CD4-positive, CD25-positive, alpha-beta regulatory T cell (primary cell): ENCODE measurements at regions not wholly inside any gene's neighbourhood (a gene's known extent, or its start where the extent isn't known, plus 50 kb on each side); places are given as distances from the start of the nearest gene placed in this dataset.

Experiments
- ATAC-seq, 2 donors: fragments of 150-1000 bp; cut with Tn5 transposase; one replicate each; pipeline ENCODE4 v1.10.0; 2021; ENCODE audit warnings: low read depth in 2 of 2, moderate number of reproducible peaks in 2 of 2, moderate library complexity in 1 of 2
- DNase-seq, 3 donors: peaks; one replicate each; pipeline versions ENCODE4 v3.0.0 to v3.0.0-alpha.2; 2012 to 2022; ENCODE audit warnings: mixed read lengths in 1 of 3
- H3K27ac ChIP-seq: one replicate; pipeline ENCODE4 v1.7.0; 2013; ENCODE audit warnings: mild to moderate bottlenecking, low read length; ENCODE audit not compliant: insufficient read depth, poor library complexity, severe bottlenecking
- H3K27me3 ChIP-seq: one replicate; pipeline ENCODE4 v1.7.0; 2013; ENCODE audit warnings: low read length; ENCODE audit not compliant: control insufficient read depth, insufficient read depth
- H3K36me3 ChIP-seq: one replicate; pipeline ENCODE4 v1.7.0; 2013; ENCODE audit warnings: mild to moderate bottlenecking, low read length, moderate library complexity; ENCODE audit not compliant: control insufficient read depth, insufficient read depth
- H3K4me1 ChIP-seq: 2 replicates; pipeline ENCODE4 v1.7.0; 2013; ENCODE audit warnings: mild to moderate bottlenecking, low read length; ENCODE audit not compliant: insufficient read depth, control insufficient read depth, poor library complexity, severe bottlenecking
- H3K4me3 ChIP-seq: one replicate; pipeline ENCODE4 v1.7.0; 2013; ENCODE audit warnings: low read depth, mild to moderate bottlenecking, low read length, moderate library complexity
- H3K9me3 ChIP-seq, 2 experiments: 1 replicate in 1 of 2; 2 replicates in 1 of 2; pipeline ENCODE4 v1.7.0; 2013; ENCODE audit warnings: low read length in 2 of 2, mild to moderate bottlenecking in 1 of 2, moderate library complexity in 1 of 2; ENCODE audit not compliant: control insufficient read depth in 2 of 2
- H3K27ac Mint-ChIP-seq, 3 donors: one replicate each; pipeline ENCODE4 v1.8.0; 2020 to 2022; ENCODE audit warnings: mild to moderate bottlenecking in 3 of 3, mixed read lengths in 3 of 3, moderate library complexity in 2 of 3
- H3K27me3 Mint-ChIP-seq: one replicate; pipeline ENCODE4 v1.8.0; 2022; ENCODE audit warnings: mild to moderate bottlenecking, mixed read lengths
- H3K36me3 Mint-ChIP-seq: one replicate; pipeline ENCODE4 v1.8.0; 2020; ENCODE audit warnings: mixed read lengths
- H3K4me1 Mint-ChIP-seq, 4 donors: one replicate each; pipeline ENCODE4 v1.8.0; 2020 to 2022; ENCODE audit warnings: mixed read lengths in 4 of 4, mild to moderate bottlenecking in 1 of 4
- H3K4me3 Mint-ChIP-seq, 4 donors: one replicate each; pipeline ENCODE4 v1.8.0; 2020 to 2022; ENCODE audit warnings: mild to moderate bottlenecking in 4 of 4, mixed read lengths in 4 of 4, moderate library complexity in 3 of 4
- H3K9me3 Mint-ChIP-seq, 7 donors: one replicate each; pipeline ENCODE4 v1.8.0; 2020 to 2022; ENCODE audit warnings: mixed read lengths in 7 of 7, mild to moderate bottlenecking in 3 of 7, moderate library complexity in 2 of 7

DNA sequence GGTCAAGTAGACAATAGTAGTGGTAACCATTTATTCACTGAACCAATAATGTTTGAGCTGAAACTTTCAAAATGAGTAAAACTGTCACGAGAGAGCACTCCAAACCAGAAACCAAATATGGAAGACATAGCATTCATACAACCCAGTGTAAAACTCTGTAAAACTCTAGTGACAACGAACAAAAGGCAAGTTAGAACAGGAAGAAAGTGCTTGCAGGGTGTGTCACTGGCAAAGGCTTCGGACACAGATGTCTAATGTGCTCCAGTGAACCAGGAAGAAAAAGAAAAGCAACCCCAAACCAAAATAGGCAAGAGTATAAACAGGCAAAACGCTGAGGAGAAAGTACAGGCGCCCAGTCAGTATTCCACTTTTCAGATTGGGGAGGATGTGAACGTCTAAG, 79.3 kb upstream of the FZD10 start:
- Histone ChIP-seq H3K27ac (no peak overlapping the region), H3K27me3 (no peaks in the 10 kb centered on the region), H3K9me3 (no peaks in the 10 kb centered on the region), H3K4me3 (no peak overlapping the region), H3K4me1 (no peaks in the 10 kb centered on the region), H3K36me3 (no peaks in the 10 kb centered on the region)
- Mint-ChIP-seq H3K27me3 (no peaks in the 10 kb centered on the region), H3K36me3 (no peaks in the 10 kb centered on the region), H3K9me3 (peaks cover 0 to 7% (median 1%) of the 10 kb centered on the region in 7 donors), H3K4me1 (peaks cover 0 to 19% (median 2%) of the 10 kb centered on the region in 4 donors), H3K4me3 (no peak overlapping the region), H3K27ac (no peak overlapping the region)
- ATAC-seq (no peak), DNase-seq (no peak)

- Mint-ChIP-seq H3K27me3 (no peaks in the 10 kb centered on the region), H3K27ac (no peak overlapping the region), H3K36me3 (no peaks in the 10 kb centered on the region), H3K4me3 (no peak overlapping the region), H3K9me3 (peaks cover 0 to 5% (median 1%) of the 10 kb centered on the region in 7 donors), H3K4me1 (peaks cover 0 to 19% (median 2%) of the 10 kb centered on the region in 4 donors)
- Histone ChIP-seq H3K9me3 (no peaks in the 10 kb centered on the region), H3K27me3 (no peaks in the 10 kb centered on the region), H3K27ac (no peak overlapping the region), H3K36me3 (no peaks in the 10 kb centered on the region), H3K4me3 (no peak overlapping the region), H3K4me1 (no peaks in the 10 kb centered on the region)
- ATAC-seq, result no peak
- DNase-seq, result no peak
Measured at GRCh38 chr12:130083734-130084133, 78.5 kb upstream of the FZD10 start.

DNA sequence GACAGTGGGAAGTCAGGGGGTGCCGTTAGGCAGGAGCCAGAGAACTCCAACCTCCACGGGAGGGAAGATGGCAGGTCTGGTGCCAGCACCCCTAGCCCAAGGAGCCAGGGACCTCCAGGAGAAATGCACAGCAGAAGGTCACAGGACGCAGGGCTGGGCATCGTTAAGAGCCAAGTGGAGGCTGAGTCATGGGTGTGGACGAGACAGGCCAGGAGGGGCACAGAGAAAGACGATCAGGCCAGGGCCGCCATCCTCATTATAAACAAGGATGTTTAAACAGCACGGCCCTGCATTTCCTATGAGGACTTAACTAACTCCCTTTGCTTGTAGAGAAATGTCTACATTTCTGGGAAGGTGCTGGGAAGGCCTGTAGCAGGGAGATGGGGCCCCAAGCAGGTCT, 77.9 kb upstream of the FZD10 start:
- ATAC-seq (no peak), DNase-seq (no peak)
- Mint-ChIP-seq H3K4me3 (no peak overlapping the region), H3K27me3 (no peaks in the 10 kb centered on the region), H3K27ac (no peak overlapping the region), H3K9me3 (peaks cover 0 to 5% (median 0%) of the 10 kb centered on the region in 7 donors), H3K4me1 (peaks cover 0 to 19% (median 2%) of the 10 kb centered on the region in 4 donors), H3K36me3 (no peaks in the 10 kb centered on the region)
- Histone ChIP-seq H3K27ac (no peak overlapping the region), H3K27me3 (no peaks in the 10 kb centered on the region), H3K4me3 (no peak overlapping the region), H3K36me3 (no peaks in the 10 kb centered on the region), H3K9me3 (no peaks in the 10 kb centered on the region), H3K4me1 (no peaks in the 10 kb centered on the region)

DNA sequence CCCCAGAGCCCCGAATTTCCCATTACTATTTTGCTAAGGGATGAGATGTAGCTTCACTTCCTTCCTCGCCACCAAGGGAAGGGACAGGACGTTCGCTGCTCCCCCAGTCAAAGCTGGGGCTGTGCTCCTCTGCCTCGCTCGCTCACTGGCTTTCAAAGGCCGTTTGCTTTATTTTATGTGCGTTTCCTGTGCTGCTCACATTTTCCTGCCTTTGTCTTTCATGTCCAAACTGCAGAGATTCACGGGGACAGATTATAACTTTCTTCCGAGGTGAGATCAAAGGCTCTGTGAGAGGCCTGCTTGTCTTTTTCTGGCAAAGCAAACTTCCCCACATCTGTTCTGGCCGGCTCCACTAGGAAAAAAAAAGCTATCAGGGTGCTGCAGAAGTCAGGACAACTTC, 76.0 kb upstream of the FZD10 start:
- Histone ChIP-seq H3K27me3 (no peaks in the 10 kb centered on the region), H3K9me3 (no peaks in the 10 kb centered on the region), H3K36me3 (no peaks in the 10 kb centered on the region), H3K4me1 (no peaks in the 10 kb centered on the region), H3K4me3 (no peak overlapping the region), H3K27ac (no peak overlapping the region)
- Mint-ChIP-seq H3K4me1 (peaks cover 0 to 19% (median 2%) of the 10 kb centered on the region in 4 donors), H3K36me3 (no peaks in the 10 kb centered on the region), H3K27ac (peak overlapping the region in 1 of 3 donors; percentile 55), H3K4me3 (peak overlapping the region in 2 of 4 donors; percentile 42 to 71), H3K27me3 (no peaks in the 10 kb centered on the region), H3K9me3 (peaks cover 0 to 5% (median 3%) of the 10 kb centered on the region in 7 donors)
- DNase-seq (peak in 1 of 3 donors; percentile 1), ATAC-seq (no peak)

- Histone ChIP-seq H3K36me3 (no peaks in the 10 kb centered on the region), H3K9me3 (no peaks in the 10 kb centered on the region), H3K27ac (no peak overlapping the region), H3K27me3 (no peaks in the 10 kb centered on the region), H3K4me1 (no peaks in the 10 kb centered on the region), H3K4me3 (no peak overlapping the region)
- Mint-ChIP-seq H3K9me3 (peaks cover 0 to 5% (median 3%) of the 10 kb centered on the region in 7 donors), H3K4me1 (peaks cover 0 to 19% (median 2%) of the 10 kb centered on the region in 4 donors), H3K4me3 (peak overlapping the region in 3 of 4 donors; percentile 28 to 71 (median 42)), H3K36me3 (no peaks in the 10 kb centered on the region), H3K27me3 (no peaks in the 10 kb centered on the region), H3K27ac (peak overlapping the region in 1 of 3 donors; percentile 55)
- DNase-seq (no peak), ATAC-seq (no peak)
Measured at GRCh38 chr12:130086797-130087196, 75.5 kb upstream of the FZD10 start.

DNA sequence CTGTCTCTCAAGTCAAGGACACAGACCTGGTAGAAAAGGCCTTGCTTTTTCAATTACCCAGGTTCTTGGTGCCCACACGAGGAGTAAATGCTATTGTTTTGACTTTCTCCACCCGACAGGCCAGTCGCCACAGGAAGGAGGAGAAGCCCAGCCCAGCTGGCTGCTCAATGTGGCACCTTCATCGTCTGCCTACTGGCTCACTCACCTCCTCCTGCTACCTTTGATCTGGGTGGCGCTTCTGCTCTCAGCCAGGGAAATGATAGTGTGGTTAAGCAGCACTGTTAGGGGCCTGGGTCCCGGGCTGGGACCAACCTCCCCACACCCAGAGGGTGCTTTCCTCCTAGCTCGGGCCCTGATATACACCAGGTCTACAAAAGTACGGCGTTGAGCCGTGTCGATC, 75.0 kb upstream of the FZD10 start:
- ATAC-seq (no peak), DNase-seq (no peak)
- Histone ChIP-seq H3K4me3 (no peak overlapping the region), H3K4me1 (no peaks in the 10 kb centered on the region), H3K9me3 (no peaks in the 10 kb centered on the region), H3K36me3 (no peaks in the 10 kb centered on the region), H3K27ac (no peak overlapping the region), H3K27me3 (no peaks in the 10 kb centered on the region)
- Mint-ChIP-seq H3K27me3 (no peaks in the 10 kb centered on the region), H3K9me3 (peaks cover 0 to 7% (median 3%) of the 10 kb centered on the region in 7 donors), H3K27ac (peak overlapping the region in 1 of 3 donors; percentile 69), H3K36me3 (no peaks in the 10 kb centered on the region), H3K4me1 (peaks cover 0 to 19% (median 2%) of the 10 kb centered on the region in 4 donors), H3K4me3 (no peak overlapping the region)

DNA sequence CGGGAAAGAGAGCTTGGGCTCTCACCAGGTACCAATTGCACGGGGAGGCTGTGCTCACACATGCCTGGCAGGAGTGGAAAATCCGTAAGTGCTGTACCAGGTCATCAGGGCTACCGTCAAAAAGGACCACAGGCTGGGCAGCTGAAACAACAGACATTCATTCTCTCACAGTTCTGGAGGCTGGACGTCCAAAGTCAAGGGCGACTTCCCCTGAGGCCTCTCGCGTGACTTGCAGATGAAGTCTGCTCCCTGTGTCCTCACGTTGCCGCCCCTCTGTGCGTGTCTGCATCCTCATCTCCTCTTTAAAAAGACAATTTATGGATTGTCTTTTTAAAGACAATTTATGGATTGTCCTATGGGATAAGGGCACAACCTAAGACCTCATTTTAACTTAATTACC, 73.8 kb upstream of the FZD10 start:
- no peak overlapping the region for H3K27ac Mint-ChIP-seq

DNA sequence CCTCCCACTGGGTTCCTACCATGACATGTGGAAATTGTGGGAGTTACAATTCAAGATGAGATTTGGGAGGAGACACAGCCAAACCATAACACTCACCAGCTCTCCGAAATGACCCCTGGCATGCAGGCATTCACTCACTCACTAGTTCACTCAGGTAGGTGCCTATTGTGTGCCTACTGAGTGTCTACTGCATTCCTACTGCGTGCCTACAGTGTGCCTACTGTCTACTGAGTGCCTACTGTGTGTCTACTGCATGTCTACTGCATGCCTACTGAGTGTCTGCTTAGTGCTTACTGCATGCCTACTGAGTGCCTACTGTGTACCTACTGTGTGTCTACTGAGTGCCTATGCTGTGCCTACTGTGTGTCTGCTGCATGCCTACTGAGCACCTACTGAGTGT, 71.7 kb upstream of the FZD10 start:
- no peak overlapping the region for H3K27ac Mint-ChIP-seq
- H3K4me3 Mint-ChIP-seq, result no peak overlapping the region

More for the DNA sequence above, 73.8 kb upstream of the FZD10 start:
- Histone ChIP-seq H3K4me1 (no peaks in the 10 kb centered on the region), H3K27me3 (no peaks in the 10 kb centered on the region), H3K36me3 (no peaks in the 10 kb centered on the region), H3K9me3 (no peaks in the 10 kb centered on the region), H3K27ac (no peak overlapping the region), H3K4me3 (no peak overlapping the region)
- no peaks in the 10 kb centered on the region for H3K27me3 Mint-ChIP-seq
- H3K4me3 Mint-ChIP-seq, result no peak overlapping the region
- H3K9me3 Mint-ChIP-seq, result peaks cover 0 to 7% (median 3%) of the 10 kb centered on the region in 7 donors
- DNase-seq, result no peak
- H3K36me3 Mint-ChIP-seq, result no peaks in the 10 kb centered on the region
- ATAC-seq, result no peak
- peaks cover 0 to 19% (median 2%) of the 10 kb centered on the region in 4 donors for H3K4me1 Mint-ChIP-seq

More for the DNA sequence above, 71.7 kb upstream of the FZD10 start:
- no peaks in the 10 kb centered on the region for H3K27me3 ChIP-seq
- no peaks in the 10 kb centered on the region for H3K4me1 ChIP-seq
- H3K9me3 Mint-ChIP-seq, result peaks cover 0 to 5% (median 2%) of the 10 kb centered on the region in 7 donors
- H3K4me1 Mint-ChIP-seq, result peaks cover 0 to 19% (median 2%) of the 10 kb centered on the region in 4 donors
- H3K9me3 ChIP-seq, result no peaks in the 10 kb centered on the region
- H3K27ac ChIP-seq, result no peak overlapping the region
- no peaks in the 10 kb centered on the region for H3K36me3 ChIP-seq
- no peaks in the 10 kb centered on the region for H3K27me3 Mint-ChIP-seq
- H3K4me3 ChIP-seq, result no peak overlapping the region
- H3K36me3 Mint-ChIP-seq, result no peaks in the 10 kb centered on the region
- no peak for ATAC-seq
- DNase-seq, result no peak
